Trophoblast cell (in vitro differentiated cells and primary cell): ENCODE measurements at regions not wholly inside any gene's neighbourhood (a gene's known extent, or its start where the extent isn't known, plus 50 kb on each side); places are given as distances from the start of the nearest gene placed in this dataset.
"Not testable (repeated sequence)": the region's sequence is repeated elsewhere in the genome, so short reads cannot be mapped to it uniquely, and the experiment has no call there.

Experiments
- DNase-seq, 2 donors: peaks; one replicate each; pipeline ENCODE4 v3.0.0-alpha.2; 2016
- H2AFZ ChIP-seq: 2 replicates; pipeline ENCODE4 v1.6.1; 2013; ENCODE audit warnings: low read length, moderate library complexity, mild to moderate bottlenecking; ENCODE audit not compliant: insufficient read depth, poor library complexity
- H2AK5ac ChIP-seq: 2 replicates; pipeline ENCODE4 v1.6.1; 2013; ENCODE audit warnings: mild to moderate bottlenecking, low read length
- H2BK120ac ChIP-seq: 2 replicates; pipeline ENCODE4 v1.6.1; 2013; ENCODE audit warnings: low read length, mild to moderate bottlenecking, moderate library complexity; ENCODE audit not compliant: insufficient read depth, poor library complexity
- H2BK12ac ChIP-seq: 2 replicates; pipeline ENCODE4 v1.6.1; 2013; ENCODE audit warnings: mild to moderate bottlenecking, low read length, moderate library complexity
- H2BK5ac ChIP-seq: 2 replicates; pipeline ENCODE4 v1.6.1; 2013; ENCODE audit warnings: low read length, low read depth, moderate library complexity, mild to moderate bottlenecking; ENCODE audit not compliant: poor library complexity
- H3K14ac ChIP-seq: 2 replicates; pipeline ENCODE4 v1.6.1; 2013; ENCODE audit warnings: mild to moderate bottlenecking, low read length
- H3K18ac ChIP-seq: 2 replicates; pipeline ENCODE4 v1.6.1; 2013; ENCODE audit warnings: mild to moderate bottlenecking, low read length
- H3K23ac ChIP-seq: 2 replicates; pipeline ENCODE4 v1.6.1; 2013; ENCODE audit warnings: low read length
- H3K27ac ChIP-seq: 2 replicates; pipeline ENCODE4 v1.5.1; 2013; ENCODE audit warnings: low read depth, mild to moderate bottlenecking, inconsistent platforms, low read length, moderate library complexity
- H3K27me3 ChIP-seq: 2 replicates; pipeline ENCODE4 v1.6.1; 2013; ENCODE audit warnings: inconsistent platforms, mild to moderate bottlenecking, low read length, moderate library complexity; ENCODE audit not compliant: insufficient read depth
- H3K36me3 ChIP-seq, 2 experiments: 1 replicate in 1 of 2; 2 replicates in 1 of 2; pipeline ENCODE4 v1.6.1; 2013; ENCODE audit warnings: low read length in 2 of 2, mild to moderate bottlenecking in 2 of 2, moderate library complexity in 1 of 2; ENCODE audit not compliant: insufficient read depth in 2 of 2, control insufficient read depth in 1 of 2
- H3K4ac ChIP-seq: 2 replicates; pipeline ENCODE4 v1.6.1; 2013; ENCODE audit warnings: low read depth, mild to moderate bottlenecking, low read length, moderate library complexity
- H3K4me1 ChIP-seq, 2 experiments: 1 replicate in 1 of 2; 2 replicates in 1 of 2; pipeline ENCODE4 v1.6.1; 2013; ENCODE audit warnings: low read length in 2 of 2, mild to moderate bottlenecking in 2 of 2, moderate library complexity in 1 of 2; ENCODE audit not compliant: insufficient read depth in 2 of 2, control insufficient read depth in 1 of 2
- H3K4me2 ChIP-seq: 2 replicates; pipeline ENCODE4 v1.6.1; 2013; ENCODE audit warnings: inconsistent platforms, mild to moderate bottlenecking, low read length, moderate library complexity
- H3K4me3 ChIP-seq: 2 replicates; pipeline ENCODE4 v1.5.1; 2013; ENCODE audit warnings: mild to moderate bottlenecking, low read depth, low read length, inconsistent platforms
- H3K79me1 ChIP-seq: one replicate; pipeline ENCODE4 v1.6.1; 2013; ENCODE audit warnings: low read length
- H3K79me2 ChIP-seq: 2 replicates; pipeline ENCODE4 v1.6.1; 2013; ENCODE audit warnings: low read length, mild to moderate bottlenecking; ENCODE audit not compliant: control insufficient read depth, insufficient read depth, poor library complexity
- H3K9ac ChIP-seq: 2 replicates; pipeline ENCODE4 v1.6.1; 2013; ENCODE audit warnings: mild to moderate bottlenecking, low read length
- H3K9me3 ChIP-seq: 2 replicates; pipeline ENCODE4 v1.6.1; 2013; ENCODE audit warnings: low read depth, mild to moderate bottlenecking, control low read depth, inconsistent platforms, low read length; ENCODE audit not compliant: insufficient read depth
- H4K12ac ChIP-seq: 2 replicates; pipeline ENCODE4 v1.6.1; 2013; ENCODE audit warnings: low read depth, mild to moderate bottlenecking, low read length, moderate library complexity
- H4K8ac ChIP-seq: 2 replicates; pipeline ENCODE4 v1.6.1; 2013; ENCODE audit warnings: low read depth, mild to moderate bottlenecking, low read length, moderate library complexity
- H4K91ac ChIP-seq: one replicate; pipeline ENCODE4 v1.6.1; 2013; ENCODE audit warnings: low read depth, mild to moderate bottlenecking, low read length, moderate library complexity
- WGBS: extraction: QIAGEN DNeasy Blood & Tissue Kit; methylation state at CpG from one replicate; pipeline ENCODE4 v1.1.7; 2013; ENCODE audit warnings: missing lambda C conversion rate; ENCODE audit not compliant: insufficient read length, insufficient coverage; ENCODE audit errors: extremely low coverage; 5-methylcytosine and 5-hydroxymethylcytosine counted together

GRCh38 chr5:72702105-72702504 is 114.4 kb upstream of the TNPO1 start:
- not testable (repeated sequence) for H3K79me1 ChIP-seq, H3K36me3 ChIP-seq, H3K4me2 ChIP-seq, H3K23ac ChIP-seq, H4K91ac ChIP-seq, H4K12ac ChIP-seq, H3K18ac ChIP-seq, H4K8ac ChIP-seq, H2AK5ac ChIP-seq, H3K27ac ChIP-seq, H2BK12ac ChIP-seq, H2AFZ ChIP-seq, H3K4me3 ChIP-seq, H3K79me2 ChIP-seq, H3K9me3 ChIP-seq, DNase-seq, H3K14ac ChIP-seq, H2BK120ac ChIP-seq, H3K4me1 ChIP-seq, H3K9ac ChIP-seq, H3K4ac ChIP-seq, H3K27me3 ChIP-seq, H2BK5ac ChIP-seq

GRCh38 chr5:72698481-72698880 is 118.0 kb upstream of the TNPO1 start:
- H2BK12ac ChIP-seq = no peak overlapping the region
- no peak overlapping the region for H2BK120ac ChIP-seq
- H3K14ac ChIP-seq = no peak overlapping the region
- no peaks in the 10 kb centered on the region for H3K79me1 ChIP-seq
- H3K36me3 ChIP-seq = no peaks in the 10 kb centered on the region
- H3K79me2 ChIP-seq = no peaks in the 10 kb centered on the region
- no peak overlapping the region for H3K18ac ChIP-seq
- H2AFZ ChIP-seq = no peak overlapping the region
- no peaks in the 10 kb centered on the region for H3K9me3 ChIP-seq
- H4K8ac ChIP-seq = no peak overlapping the region
- DNase-seq = no peak
- no peak overlapping the region for H4K91ac ChIP-seq
- no peaks in the 10 kb centered on the region for H3K27me3 ChIP-seq
- H4K12ac ChIP-seq = no peak overlapping the region
- H3K27ac ChIP-seq = no peak overlapping the region
- no peak overlapping the region for H2AK5ac ChIP-seq
- no CpG with 5 or more reads among the region's 4 CpGs for WGBS
- H2BK5ac ChIP-seq = no peak overlapping the region
- no peak overlapping the region for H3K4ac ChIP-seq
- peaks cover 0 to 4% of the 10 kb centered on the region in 2 experiments for H3K4me1 ChIP-seq
- no peak overlapping the region for H3K23ac ChIP-seq
- H3K4me3 ChIP-seq = no peak overlapping the region
- no peak overlapping the region for H3K9ac ChIP-seq
- no peak overlapping the region for H3K4me2 ChIP-seq

DNA sequence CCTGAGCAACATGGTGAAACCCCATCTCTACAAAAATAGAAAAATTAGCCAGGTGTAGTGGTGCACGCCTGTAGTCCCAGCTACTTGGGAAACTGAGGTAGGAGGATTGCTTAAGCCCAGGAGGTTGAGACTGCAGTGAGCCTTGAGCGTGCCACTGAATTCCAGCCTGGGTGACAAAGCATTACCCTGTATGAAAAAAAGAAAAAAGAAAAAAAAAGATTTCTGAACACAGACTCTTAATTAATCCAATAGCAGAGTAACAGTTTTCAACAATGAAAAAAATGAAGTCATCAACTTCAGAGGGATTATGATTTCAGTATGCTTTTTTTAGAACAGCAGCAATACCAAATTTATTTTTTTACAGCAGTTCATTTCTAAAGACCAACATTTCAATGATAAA is 118.8 kb upstream of the TNPO1 start:
- H3K23ac ChIP-seq = no peak overlapping the region
- no peaks in the 10 kb centered on the region for H3K27me3 ChIP-seq
- H2BK5ac ChIP-seq = no peak overlapping the region
- H3K18ac ChIP-seq = no peak overlapping the region
- no peak overlapping the region for H3K4ac ChIP-seq
- no peak overlapping the region for H3K4me3 ChIP-seq
- no peak for DNase-seq
- H3K36me3 ChIP-seq = no peaks in the 10 kb centered on the region
- H4K91ac ChIP-seq = no peak overlapping the region
- H4K12ac ChIP-seq = no peak overlapping the region
- no peak overlapping the region for H3K27ac ChIP-seq
- H4K8ac ChIP-seq = no peak overlapping the region
- no peak overlapping the region for H2AK5ac ChIP-seq
- no peaks in the 10 kb centered on the region for H3K79me1 ChIP-seq
- no peaks in the 10 kb centered on the region for H3K9me3 ChIP-seq
- no peak overlapping the region for H2BK12ac ChIP-seq
- no peak overlapping the region for H2BK120ac ChIP-seq
- peaks cover 0 to 2% of the 10 kb centered on the region in 2 experiments for H3K4me1 ChIP-seq
- WGBS = no CpG with 5 or more reads among the region's 2 CpGs
- no peak overlapping the region for H3K14ac ChIP-seq
- no peaks in the 10 kb centered on the region for H3K79me2 ChIP-seq
- H3K9ac ChIP-seq = no peak overlapping the region
- H2AFZ ChIP-seq = no peak overlapping the region
- H3K4me2 ChIP-seq = no peak overlapping the region

DNA sequence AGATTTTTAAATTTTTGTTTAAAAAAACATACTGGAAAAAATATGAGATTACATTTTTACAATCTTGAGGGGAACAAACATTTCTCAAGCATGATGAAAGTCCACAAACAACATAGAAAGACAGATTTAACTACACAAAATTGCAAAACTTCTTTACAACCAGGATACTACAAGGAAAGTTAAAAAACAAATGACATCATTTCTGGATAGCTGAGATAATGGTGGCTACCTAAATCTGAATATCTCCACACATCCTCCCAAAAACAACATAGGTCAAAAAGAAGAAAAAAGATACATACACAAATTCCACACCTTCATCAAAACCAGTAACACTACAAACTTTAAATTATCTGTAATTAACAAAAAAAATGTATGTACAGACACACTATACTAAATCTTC is 120.8 kb upstream of the TNPO1 start:
- Histone ChIP-seq H3K4me3 (no peak overlapping the region), H3K4ac (no peak overlapping the region), H3K36me3 (no peaks in the 10 kb centered on the region), H2BK120ac (no peak overlapping the region), H3K79me1 (no peaks in the 10 kb centered on the region), H3K4me1 (no peaks in the 10 kb centered on the region), H3K79me2 (no peaks in the 10 kb centered on the region), H4K12ac (no peak overlapping the region), H3K27me3 (no peaks in the 10 kb centered on the region), H3K23ac (no peak overlapping the region), H4K91ac (no peak overlapping the region), H3K9ac (no peak overlapping the region), H3K27ac (no peak overlapping the region), H3K14ac (no peak overlapping the region), H2BK12ac (no peak overlapping the region), H2BK5ac (no peak overlapping the region), H3K18ac (no peak overlapping the region), H3K4me2 (no peak overlapping the region), H4K8ac (no peak overlapping the region), H2AK5ac (no peak overlapping the region), H2AFZ (no peak overlapping the region), H3K9me3 (no peaks in the 10 kb centered on the region)
- no peak for DNase-seq

DNA sequence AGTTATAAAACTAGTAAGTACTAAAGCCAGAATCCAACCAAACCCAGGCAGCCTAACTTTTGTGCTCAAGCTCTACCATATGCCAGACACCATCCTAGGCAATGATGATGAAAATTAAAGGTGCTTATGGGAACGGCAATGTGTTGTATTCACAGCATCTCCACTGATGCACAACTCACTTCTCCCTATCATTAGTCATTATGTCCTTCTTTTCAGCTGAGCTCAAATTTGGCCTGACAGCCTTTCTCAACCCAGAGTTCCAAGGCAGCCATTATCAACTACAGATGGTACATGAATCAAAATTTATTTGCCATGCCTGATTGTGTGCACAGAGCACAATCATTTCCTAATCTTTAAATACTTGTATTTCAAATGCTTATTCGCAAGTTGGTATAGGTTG is 121.6 kb upstream of the TNPO1 start:
- no peak for DNase-seq
- no peak overlapping the region for H4K91ac ChIP-seq
- peak overlapping the region; percentile 12 for H3K4me2 ChIP-seq
- H3K4me1 ChIP-seq = no peaks in the 10 kb centered on the region
- H3K14ac ChIP-seq = no peak overlapping the region
- H4K8ac ChIP-seq = no peak overlapping the region
- no peak overlapping the region for H2BK120ac ChIP-seq
- H3K4me3 ChIP-seq = no peak overlapping the region
- no CpG with 5 or more reads among the region's 2 CpGs for WGBS
- H3K9me3 ChIP-seq = no peaks in the 10 kb centered on the region
- no peak overlapping the region for H3K4ac ChIP-seq
- H2AK5ac ChIP-seq = no peak overlapping the region
- no peak overlapping the region for H3K18ac ChIP-seq
- no peaks in the 10 kb centered on the region for H3K79me1 ChIP-seq
- H3K23ac ChIP-seq = no peak overlapping the region
- no peak overlapping the region for H4K12ac ChIP-seq
- H3K79me2 ChIP-seq = no peaks in the 10 kb centered on the region
- no peaks in the 10 kb centered on the region for H3K36me3 ChIP-seq
- no peak overlapping the region for H3K27ac ChIP-seq
- no peak overlapping the region for H2AFZ ChIP-seq
- no peak overlapping the region for H3K9ac ChIP-seq
- no peak overlapping the region for H2BK5ac ChIP-seq
- H3K27me3 ChIP-seq = no peaks in the 10 kb centered on the region
- H2BK12ac ChIP-seq = no peak overlapping the region
